H1 (cell line): ENCODE measurements at regions not wholly inside any gene's neighbourhood (a gene's known extent, or its start where the extent isn't known, plus 50 kb on each side); places are given as distances from the start of the nearest gene placed in this dataset.

Source experiments
- CTCF ChIA-PET: fragments of 300-600 bp; sonication (Branson Sonifier 250); formaldehyde crosslinking; loops from one replicate; lab custom pipeline; 2021; ENCODE audit not compliant: partially characterized antibody; lab: Charles Lee
- POLR2A ChIA-PET: fragments of 300-600 bp; sonication (Branson Sonifier 250); formaldehyde crosslinking; loops from one replicate; lab custom pipeline; 2021; ENCODE audit warnings: inconsistent platforms; ENCODE audit not compliant: partially characterized antibody; lab: Charles Lee
- DNase-seq, 2 experiments: peaks; one replicate each; pipeline versions ENCODE4 v3.0.0 to v3.0.0-alpha.2; 2010 to 2022; ENCODE audit warnings: low spot score in 2 of 2, low read depth in 1 of 2, mixed read lengths in 1 of 2
- FAIRE-seq: peaks from 2 replicates; lab custom pipeline; 2011; peaks lifted over from hg19 to GRCh38; lab: Jason Lieb, UNC
- H2AFZ ChIP-seq: 2 replicates; pipeline ENCODE4 v1.8.1; 2012; ENCODE audit warnings: low read length, inconsistent platforms
- H2AK5ac ChIP-seq: 2 replicates; pipeline ENCODE4 v1.6.1; 2013; ENCODE audit warnings: low read depth, low read length
- H2BK120ac ChIP-seq: replicated peaks from 2 replicates; pipeline ENCODE3; 2013; ENCODE audit warnings: low read depth, low read length, inconsistent platforms
- H2BK12ac ChIP-seq: 2 replicates; pipeline ENCODE4 v1.6.1; 2013; ENCODE audit warnings: low read depth, low read length
- H2BK15ac ChIP-seq: 2 replicates; pipeline ENCODE4 v1.6.1; 2013; ENCODE audit warnings: low read length
- H2BK20ac ChIP-seq: 2 replicates; pipeline ENCODE4 v1.6.1; 2013; ENCODE audit warnings: low read length
- H2BK5ac ChIP-seq: 2 replicates; pipeline ENCODE4 v1.6.1; 2013; ENCODE audit warnings: low read depth, low read length
- H3K14ac ChIP-seq: 2 replicates; pipeline ENCODE4 v1.6.1; 2013; ENCODE audit warnings: inconsistent platforms; ENCODE audit not compliant: insufficient read length
- H3K18ac ChIP-seq: 2 replicates; pipeline ENCODE4 v1.6.1; 2013; ENCODE audit warnings: low read length; ENCODE audit errors: extremely low read depth
- H3K23ac ChIP-seq: 2 replicates; pipeline ENCODE4 v1.6.1; 2013; ENCODE audit warnings: inconsistent platforms; ENCODE audit not compliant: insufficient read length
- H3K23me2 ChIP-seq: 2 replicates; pipeline ENCODE4 v1.6.1; 2013; ENCODE audit warnings: low read depth, low read length
- H3K27ac ChIP-seq: 2 replicates; pipeline ENCODE4 v1.6.1; 2011; ENCODE audit warnings: low read depth, low read length, inconsistent platforms
- H3K27me3 ChIP-seq, 4 experiments: replicated peaks in 1 of 4; 1 replicate in 1 of 4; 2 replicates in 3 of 4; pipeline versions ENCODE4 v1.6.1 to v1.8.1; 2011 to 2013; ENCODE audit warnings: low read length in 3 of 4, mild to moderate bottlenecking in 3 of 4, inconsistent platforms in 2 of 4, mixed read lengths in 2 of 4, moderate library complexity in 1 of 4; ENCODE audit not compliant: control insufficient read depth in 3 of 4, insufficient read depth in 3 of 4; ENCODE audit errors: extremely low read depth in 1 of 4
- H3K36me3 ChIP-seq, 4 experiments: 2 replicates each; pipeline versions ENCODE4 v1.6.1 to v1.8.1; 2011 to 2013; ENCODE audit warnings: mild to moderate bottlenecking in 4 of 4, low read length in 3 of 4, moderate library complexity in 2 of 4, control low read depth in 1 of 4, inconsistent platforms in 1 of 4; ENCODE audit not compliant: insufficient read depth in 4 of 4, control insufficient read depth in 2 of 4
- H3K4ac ChIP-seq: replicated peaks from 2 replicates; pipeline ENCODE3; 2013; ENCODE audit warnings: low read length, low read depth, mixed read lengths, inconsistent platforms; ENCODE audit not compliant: insufficient read length
- H3K4me1 ChIP-seq, 4 experiments: replicated peaks in 1 of 4; 1 replicate in 1 of 4; 2 replicates in 3 of 4; pipeline versions ENCODE4 v1.6.1 to v1.8.1; 2011 to 2013; ENCODE audit warnings: low read length in 3 of 4, inconsistent platforms in 2 of 4, mixed read lengths in 1 of 4; ENCODE audit not compliant: insufficient read depth in 4 of 4, control insufficient read depth in 3 of 4
- H3K4me2 ChIP-seq, 2 experiments: 2 replicates each; pipeline versions ENCODE4 v1.6.1 to v1.8.1; 2011 to 2013; ENCODE audit warnings: low read depth in 2 of 2, low read length in 2 of 2, control low read depth in 1 of 2, inconsistent platforms in 1 of 2, mild to moderate bottlenecking in 1 of 2; ENCODE audit not compliant: insufficient read depth in 1 of 2
- H3K4me3 ChIP-seq, 4 experiments: fragments of 200-600, 300-600 bp in 1 of 4; sonication (generic), shearing (Covaris generic), sonication (Bioruptor Twin) in 1 of 4; 2 replicates each; pipeline versions ENCODE4 v1.5.1 to v1.8.1; 2011 to 2016; ENCODE audit warnings: low read length in 4 of 4, low read depth in 3 of 4, control low read depth in 2 of 4, inconsistent platforms in 2 of 4, mild to moderate bottlenecking in 2 of 4, mixed read lengths in 1 of 4, moderate library complexity in 1 of 4; ENCODE audit not compliant: insufficient read depth in 2 of 4; ENCODE audit errors: extremely low read depth in 1 of 4
- H3K56ac ChIP-seq: replicated peaks from 2 replicates; pipeline ENCODE3; 2013; ENCODE audit warnings: low read depth, mild to moderate bottlenecking, mixed read lengths, low read length, inconsistent platforms; ENCODE audit not compliant: insufficient read length
- H3K79me1 ChIP-seq: 2 replicates; pipeline ENCODE4 v1.6.1; 2013; ENCODE audit warnings: low read depth, low read length, control low read depth
- H3K79me2 ChIP-seq, 2 experiments: 2 replicates each; pipeline versions ENCODE4 v1.6.1 to v1.8.1; 2012 to 2013; ENCODE audit warnings: low read length in 2 of 2, mild to moderate bottlenecking in 2 of 2, inconsistent platforms in 1 of 2; ENCODE audit not compliant: insufficient read depth in 2 of 2, control insufficient read depth in 1 of 2
- H3K9ac ChIP-seq, 4 experiments: replicated peaks in 1 of 4; 1 replicate in 1 of 4; 2 replicates in 3 of 4; pipeline versions ENCODE4 v1.6.1 to v1.8.1; 2011 to 2013; ENCODE audit warnings: low read depth in 3 of 4, low read length in 3 of 4, control low read depth in 2 of 4, mild to moderate bottlenecking in 2 of 4, moderate library complexity in 2 of 4, inconsistent platforms in 1 of 4; ENCODE audit errors: extremely low read depth in 1 of 4
- H3K9me3 ChIP-seq, 2 experiments: 2 replicates each; pipeline versions ENCODE4 v1.6.1 to v1.8.1; 2012 to 2013; ENCODE audit warnings: mild to moderate bottlenecking in 2 of 2, moderate library complexity in 2 of 2, control low read depth in 1 of 2, inconsistent platforms in 1 of 2, low read depth in 1 of 2, low read length in 1 of 2, mixed read lengths in 1 of 2; ENCODE audit not compliant: insufficient read depth in 2 of 2
- H4K20me1 ChIP-seq, 2 experiments: replicated peaks in 1 of 2; 2 replicates each; pipeline versions ENCODE3 to v1.8.1; 2011 to 2013; ENCODE audit warnings: inconsistent platforms in 2 of 2, low read length in 2 of 2, mild to moderate bottlenecking in 1 of 2; ENCODE audit not compliant: insufficient read depth in 2 of 2, control insufficient read depth in 1 of 2
- H4K5ac ChIP-seq: 2 replicates; pipeline ENCODE4 v1.6.1; 2013; ENCODE audit warnings: low read length, low read depth, mixed read lengths, inconsistent platforms; ENCODE audit not compliant: insufficient read length
- H4K8ac ChIP-seq: 2 replicates; pipeline ENCODE4 v1.8.0; 2013; ENCODE audit warnings: mild to moderate bottlenecking, moderate library complexity, low read length, inconsistent platforms; ENCODE audit not compliant: insufficient read depth; ENCODE audit errors: extremely low read depth
- H4K91ac ChIP-seq: replicated peaks from 2 replicates; pipeline ENCODE3; 2013; ENCODE audit warnings: low read length, mixed read lengths, inconsistent platforms; ENCODE audit not compliant: insufficient read length
- ATF2 ChIP-seq: IDR thresholded peaks from 2 replicates; pipeline ENCODE4 v1.6.1; 2012; ENCODE audit warnings: low read length, inconsistent platforms
- BACH1 ChIP-seq: IDR thresholded peaks from 2 replicates; pipeline ENCODE4 v1.6.1; 2012; ENCODE audit warnings: low read length, improper control_type of control experiment
- BRCA1 ChIP-seq: IDR thresholded peaks from 2 replicates; pipeline ENCODE4 v1.6.1; 2012; ENCODE audit warnings: low read depth, low read length, improper control_type of control experiment
- CEBPB ChIP-seq: IDR thresholded peaks from 2 replicates; pipeline ENCODE4 v1.6.1; 2012; ENCODE audit warnings: low read depth, low read length
- E2F6 ChIP-seq: IDR thresholded peaks from 2 replicates; pipeline ENCODE4 v1.6.1; 2012; ENCODE audit warnings: inconsistent platforms
- GABPA ChIP-seq: IDR thresholded peaks from 2 replicates; pipeline ENCODE4 v1.6.1; 2011; ENCODE audit warnings: mild to moderate bottlenecking, low read length, moderate library complexity, borderline replicate concordance; ENCODE audit not compliant: insufficient read depth
- MAFK ChIP-seq: IDR thresholded peaks from 2 replicates; pipeline ENCODE4 v1.6.1; 2012; ENCODE audit warnings: low read depth, mild to moderate bottlenecking, improper control_type of control experiment, low read length
- MAX ChIP-seq: IDR thresholded peaks from 2 replicates; pipeline ENCODE4 v1.6.1; 2012; ENCODE audit warnings: inconsistent platforms
- RBBP5 ChIP-seq: IDR thresholded peaks from 2 replicates; pipeline ENCODE4 v1.7.1; 2012; ENCODE audit warnings: low read depth, mild to moderate bottlenecking, inconsistent platforms, low read length, moderate library complexity, borderline replicate concordance
- RFX5 ChIP-seq: IDR thresholded peaks from 2 replicates; pipeline ENCODE4 v1.6.1; 2011; ENCODE audit warnings: low read depth, low read length, improper control_type of control experiment, borderline replicate concordance
- SAP30 ChIP-seq: fragments of 300-600 bp; sonication (generic); IDR thresholded peaks from 2 replicates; pipeline ENCODE4 v1.7.1; 2012; ENCODE audit warnings: low read length, moderate library complexity, mild to moderate bottlenecking, inconsistent platforms; ENCODE audit not compliant: insufficient read depth, insufficient replicate concordance
- SIX5 ChIP-seq: IDR thresholded peaks from 2 replicates; pipeline ENCODE4 v1.6.1; 2011; ENCODE audit warnings: mild to moderate bottlenecking, low read depth, low read length
- SP4 ChIP-seq: IDR thresholded peaks from 2 replicates; pipeline ENCODE4 v1.6.1; 2012; ENCODE audit warnings: low read length, inconsistent platforms

- Histone ChIP-seq H3K27me3 (no peaks in the 10 kb centered on the region), H3K4me3 (no peak overlapping the region), H3K27ac (no peak overlapping the region), H2AK5ac (no peak overlapping the region), H3K4me2 (no peak overlapping the region), H3K4ac (no peak overlapping the region), H3K9me3 (no peaks in the 10 kb centered on the region), H4K8ac (no peak overlapping the region), H4K20me1 (no peaks in the 10 kb centered on the region), H4K5ac (no peak overlapping the region), H2BK5ac (no peak overlapping the region), H3K56ac (no peak overlapping the region), H4K91ac (no peak overlapping the region), H2AFZ (no peak overlapping the region), H3K14ac (no peak overlapping the region), H2BK12ac (no peak overlapping the region), H3K23ac (no peak overlapping the region), H3K18ac (no peak overlapping the region), H3K79me2 (no peaks in the 10 kb centered on the region), H3K9ac (no peak overlapping the region), H3K79me1 (no peaks in the 10 kb centered on the region), H2BK120ac (no peak overlapping the region), H3K4me1 (no peaks in the 10 kb centered on the region), H2BK15ac (no peak overlapping the region), H3K23me2 (no peaks in the 10 kb centered on the region), H2BK20ac (no peak overlapping the region), H3K36me3 (no peaks in the 10 kb centered on the region)
- DNase-seq (no peak), FAIRE-seq (no peak)
- ChIA-PET CTCF (no interaction called here), POLR2A (no interaction called here)
- TF ChIP-seq SIX5 (no peak), ATF2 (no peak), BRCA1 (no peak), MAX (no peak), SAP30 (no peak), GABPA (no peak), CEBPB (no peak), RBBP5 (no peak), RFX5 (no peak), SP4 (no peak), E2F6 (no peak), MAFK (no peak), BACH1 (no peak)
These were observed 163.2 kb upstream of the TBX18 start for GRCh38 chr6:84927551-84927950.
